ENCODE measurements at regions not wholly inside any gene's neighbourhood (a gene's known extent, or its start where the extent isn't known, plus 50 kb on each side); places are given as distances from the start of the nearest gene placed in this dataset.

DNA sequence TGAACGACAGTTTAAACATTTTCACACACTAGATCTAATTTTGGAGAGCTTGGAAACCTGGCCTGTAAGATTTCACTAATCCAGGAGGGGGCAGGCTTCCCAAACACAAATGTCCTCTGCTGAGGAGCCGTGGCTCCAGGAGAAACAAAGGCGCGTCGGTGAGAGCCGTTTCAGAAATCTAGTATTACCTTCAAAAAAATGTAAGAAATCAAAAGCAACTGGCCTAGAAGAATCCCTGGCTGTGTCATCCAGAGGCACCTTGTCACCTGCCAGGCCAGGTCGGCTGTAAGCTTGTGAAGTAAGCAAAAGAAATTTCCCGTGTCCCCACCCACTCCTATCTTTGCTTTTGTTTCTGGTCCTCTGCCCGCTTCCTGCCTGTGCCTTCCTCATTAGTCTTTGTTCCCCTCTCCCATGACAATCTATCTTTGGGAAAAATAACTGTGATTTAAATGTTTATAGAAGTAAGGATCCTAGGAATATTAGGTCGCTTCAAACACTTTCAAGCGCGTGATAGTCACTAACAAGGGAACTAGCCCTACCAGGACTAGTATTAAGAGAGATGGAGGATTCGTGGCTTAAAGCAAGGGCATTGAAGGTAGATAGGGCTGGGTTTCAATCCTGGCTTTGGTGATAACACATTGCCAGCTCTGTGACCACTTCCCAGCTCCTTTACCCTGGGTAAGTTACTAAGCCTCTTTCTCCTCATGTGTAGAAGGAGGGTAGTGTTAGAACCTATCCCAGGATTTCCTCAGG lies 99.5 kb upstream of the STK39 start:
- DNase-seq (ENCODE audit: low spot score in 2 of 2) (peak; percentile 39 to 44), ATAC-seq (replicated peaks; ENCODE audit: extremely low read depth, poor library complexity, severe bottlenecking) (peak; percentile 43)
- no peak overlapping the region for H3K27ac Mint-ChIP-seq (ENCODE audit: low read depth)
- no peaks in the 10 kb centered on the region for H3K9me3 Mint-ChIP-seq
- peaks cover 8% of the 10 kb centered on the region for H3K4me1 Mint-ChIP-seq
- H3K4me3 Mint-ChIP-seq = peak overlapping the region; percentile 72
- peaks cover 29% of the 10 kb centered on the region for H3K27me3 Mint-ChIP-seq
- H3K36me3 Mint-ChIP-seq (ENCODE audit: insufficient read depth) = peaks cover 2% of the 10 kb centered on the region

GRCh38 chr2:168348076-168348475 lies 100.7 kb upstream of the STK39 start:
- Mint-ChIP-seq H3K4me1 (peaks cover 8% of the 10 kb centered on the region), H3K27me3 (peaks cover 28% of the 10 kb centered on the region), H3K36me3 (ENCODE audit: insufficient read depth) (peaks cover 2% of the 10 kb centered on the region), H3K27ac (ENCODE audit: low read depth) (no peak overlapping the region), H3K4me3 (no peak overlapping the region), H3K9me3 (no peaks in the 10 kb centered on the region)
- ATAC-seq (replicated peaks; ENCODE audit: extremely low read depth, poor library complexity, severe bottlenecking) = no peak
- no peak for DNase-seq (ENCODE audit: low spot score in 2 of 2)

DNA sequence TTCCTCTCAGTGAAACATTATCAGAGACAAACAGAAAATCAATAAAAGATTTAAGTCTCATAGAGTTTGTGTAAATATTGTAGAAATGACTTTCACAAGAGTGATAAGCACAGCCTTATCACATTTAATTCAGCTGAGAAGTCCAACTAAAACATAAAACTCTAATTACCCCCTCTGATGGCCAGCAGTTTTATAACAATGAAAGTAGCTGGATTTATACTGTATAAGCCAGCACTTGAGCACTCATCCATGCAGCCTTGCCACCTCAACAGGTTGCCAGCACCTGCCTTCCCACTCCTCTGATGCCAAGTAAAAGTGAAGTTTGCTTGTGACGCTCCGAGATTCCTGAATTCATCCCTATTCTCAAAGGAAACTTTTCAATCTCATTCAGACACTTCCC lies 103.0 kb upstream of the STK39 start:
- DNase-seq (ENCODE audit: low spot score in 2 of 2) (no peak), ATAC-seq (replicated peaks; ENCODE audit: extremely low read depth, poor library complexity, severe bottlenecking) (no peak)
- no peak overlapping the region for H3K4me3 Mint-ChIP-seq
- no peaks in the 10 kb centered on the region for H3K9me3 Mint-ChIP-seq
- no peak overlapping the region for H3K27ac Mint-ChIP-seq (ENCODE audit: low read depth)
- peaks cover 7% of the 10 kb centered on the region for H3K27me3 Mint-ChIP-seq
- peaks cover 12% of the 10 kb centered on the region for H3K4me1 Mint-ChIP-seq
- peaks cover 2% of the 10 kb centered on the region for H3K36me3 Mint-ChIP-seq (ENCODE audit: insufficient read depth)

DNA sequence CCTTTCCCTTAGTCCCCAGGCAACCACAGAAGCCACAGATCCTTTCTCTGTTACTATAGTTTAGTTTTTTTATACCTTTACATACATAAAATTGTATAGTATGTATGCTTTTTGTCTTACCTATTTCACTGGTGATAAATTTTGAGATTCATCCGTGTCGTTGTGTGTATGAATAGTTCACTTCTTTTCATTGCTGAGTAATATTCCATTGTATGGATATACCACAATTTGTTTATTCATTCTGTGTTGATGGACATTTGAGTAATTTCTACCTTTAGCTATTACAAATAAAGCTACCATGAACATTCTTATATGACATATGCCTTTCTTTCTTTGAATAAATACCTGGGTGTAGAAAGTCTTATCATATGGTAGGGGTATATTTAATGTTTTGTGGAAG lies 102.8 kb upstream of the CERS6 start:
- Mint-ChIP-seq H3K27ac (ENCODE audit: low read depth) (no peak overlapping the region), H3K36me3 (ENCODE audit: insufficient read depth) (no peaks in the 10 kb centered on the region), H3K9me3 (no peaks in the 10 kb centered on the region), H3K4me3 (no peak overlapping the region), H3K4me1 (peaks cover 4% of the 10 kb centered on the region), H3K27me3 (no peaks in the 10 kb centered on the region)
- ATAC-seq (replicated peaks; ENCODE audit: extremely low read depth, poor library complexity, severe bottlenecking) = no peak
- DNase-seq (ENCODE audit: low spot score in 2 of 2) = no peak

DNA sequence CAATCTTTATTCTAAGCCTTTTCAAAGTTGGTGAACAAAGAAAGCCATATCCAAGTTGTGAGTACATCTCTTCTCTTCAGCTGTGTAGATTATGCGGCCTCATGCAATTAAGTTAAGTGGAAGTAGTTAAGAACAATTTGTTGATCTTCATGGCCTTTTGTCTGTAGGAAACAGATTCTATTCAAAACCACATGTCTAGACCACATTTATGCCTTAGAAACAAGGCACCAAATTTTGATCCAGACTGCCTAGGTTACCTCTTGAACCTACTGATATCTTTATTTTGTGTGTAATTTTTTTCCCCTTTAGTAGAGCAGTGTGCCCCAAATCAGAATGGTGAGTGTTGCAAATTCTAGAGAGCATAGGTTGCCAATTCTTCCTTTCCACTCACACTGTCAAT lies 101.6 kb upstream of the CERS6 start:
- no peaks in the 10 kb centered on the region for H3K27me3 Mint-ChIP-seq
- no peak for DNase-seq (ENCODE audit: low spot score in 2 of 2)
- no peaks in the 10 kb centered on the region for H3K9me3 Mint-ChIP-seq
- ATAC-seq (replicated peaks; ENCODE audit: extremely low read depth, poor library complexity, severe bottlenecking) = no peak
- no peak overlapping the region for H3K27ac Mint-ChIP-seq (ENCODE audit: low read depth)
- H3K4me1 Mint-ChIP-seq = peaks cover 10% of the 10 kb centered on the region
- H3K36me3 Mint-ChIP-seq (ENCODE audit: insufficient read depth) = no peaks in the 10 kb centered on the region
- no peak overlapping the region for H3K4me3 Mint-ChIP-seq

- no peaks in the 10 kb centered on the region for H3K36me3 Mint-ChIP-seq (ENCODE audit: insufficient read depth)
- no peak overlapping the region for H3K4me3 Mint-ChIP-seq
- ATAC-seq (replicated peaks; ENCODE audit: extremely low read depth, poor library complexity, severe bottlenecking) (no peak), DNase-seq (ENCODE audit: low spot score in 2 of 2) (no peak)
- peaks cover 10% of the 10 kb centered on the region for H3K4me1 Mint-ChIP-seq
- no peak overlapping the region for H3K27ac Mint-ChIP-seq (ENCODE audit: low read depth)
- H3K9me3 Mint-ChIP-seq = no peaks in the 10 kb centered on the region
- H3K27me3 Mint-ChIP-seq = no peaks in the 10 kb centered on the region
Measured at GRCh38 chr2:168355121-168355520, 101.0 kb upstream of the CERS6 start.

GRCh38 chr2:168355779-168356476 lies 100.1 kb upstream of the CERS6 start:
- Mint-ChIP-seq H3K27me3 (no peaks in the 10 kb centered on the region), H3K27ac (ENCODE audit: low read depth) (no peak overlapping the region)

DNA sequence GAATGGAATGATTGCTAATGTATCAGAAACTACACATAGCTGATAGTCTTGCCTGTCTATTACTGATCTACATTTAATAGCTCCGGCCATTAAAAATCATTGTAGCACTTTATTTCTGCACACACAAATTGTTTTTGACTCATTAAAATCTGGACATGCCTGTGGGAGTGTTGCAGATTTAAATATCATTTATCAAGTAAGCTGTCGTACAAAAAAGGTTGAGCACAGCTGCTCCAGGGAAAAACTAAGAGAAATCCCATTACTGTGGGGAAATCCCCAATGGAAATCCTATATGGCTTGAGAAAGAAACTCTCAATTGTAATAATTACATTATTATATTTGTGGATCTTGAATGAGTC lies 99.6 kb upstream of the CERS6 start:
- Mint-ChIP-seq H3K4me1 (peaks cover 10% of the 10 kb centered on the region), H3K27ac (ENCODE audit: low read depth) (no peak overlapping the region)

More at GRCh38 chr2:168355779-168356476, 100.1 kb upstream of the CERS6 start:
- Mint-ChIP-seq H3K9me3 (no peaks in the 10 kb centered on the region), H3K4me3 (no peak overlapping the region), H3K36me3 (ENCODE audit: insufficient read depth) (no peaks in the 10 kb centered on the region), H3K4me1 (peaks cover 10% of the 10 kb centered on the region)
- ATAC-seq (replicated peaks; ENCODE audit: extremely low read depth, poor library complexity, severe bottlenecking) (no peak), DNase-seq (ENCODE audit: low spot score in 2 of 2) (no peak)

GRCh38 chr2:168357797-168358472 lies 98.1 kb upstream of the CERS6 start:
- no peak overlapping the region for H3K4me3 Mint-ChIP-seq

More for the DNA sequence above, 99.6 kb upstream of the CERS6 start:
- Mint-ChIP-seq H3K9me3 (no peaks in the 10 kb centered on the region), H3K4me3 (no peak overlapping the region), H3K27me3 (no peaks in the 10 kb centered on the region), H3K36me3 (ENCODE audit: insufficient read depth) (no peaks in the 10 kb centered on the region)
- DNase-seq (ENCODE audit: low spot score in 2 of 2) (no peak), ATAC-seq (replicated peaks; ENCODE audit: extremely low read depth, poor library complexity, severe bottlenecking) (no peak)

GRCh38 chr2:168359082-168359481 lies 97.0 kb upstream of the CERS6 start:
- no peak for ATAC-seq (replicated peaks; ENCODE audit: extremely low read depth, poor library complexity, severe bottlenecking)
- peaks cover 10% of the 10 kb centered on the region for H3K4me1 Mint-ChIP-seq
- no peak for DNase-seq (ENCODE audit: low spot score in 2 of 2)
- no peak overlapping the region for H3K4me3 Mint-ChIP-seq
- H3K27ac Mint-ChIP-seq (ENCODE audit: low read depth) = no peak overlapping the region
- H3K27me3 Mint-ChIP-seq = no peaks in the 10 kb centered on the region
- no peaks in the 10 kb centered on the region for H3K9me3 Mint-ChIP-seq
- no peaks in the 10 kb centered on the region for H3K36me3 Mint-ChIP-seq (ENCODE audit: insufficient read depth)

More at GRCh38 chr2:168357797-168358472, 98.1 kb upstream of the CERS6 start:
- Mint-ChIP-seq H3K27ac (ENCODE audit: low read depth) (no peak overlapping the region), H3K9me3 (no peaks in the 10 kb centered on the region), H3K36me3 (ENCODE audit: insufficient read depth) (no peaks in the 10 kb centered on the region), H3K27me3 (no peaks in the 10 kb centered on the region), H3K4me1 (peaks cover 10% of the 10 kb centered on the region)
- ATAC-seq (replicated peaks; ENCODE audit: extremely low read depth, poor library complexity, severe bottlenecking) (no peak), DNase-seq (ENCODE audit: low spot score in 2 of 2) (no peak)

GRCh38 chr2:168363347-168364092 lies 92.6 kb upstream of the CERS6 start:
- no peak for DNase-seq (ENCODE audit: low spot score in 2 of 2)

GRCh38 chr2:168365094-168365621 lies 90.9 kb upstream of the CERS6 start:
- no peaks in the 10 kb centered on the region for H3K36me3 Mint-ChIP-seq (ENCODE audit: insufficient read depth)
- H3K27me3 Mint-ChIP-seq = no peaks in the 10 kb centered on the region
- no peak for ATAC-seq (replicated peaks; ENCODE audit: extremely low read depth, poor library complexity, severe bottlenecking)
- H3K9me3 Mint-ChIP-seq = no peaks in the 10 kb centered on the region
- H3K27ac Mint-ChIP-seq (ENCODE audit: low read depth) = no peak overlapping the region
- H3K4me1 Mint-ChIP-seq = no peaks in the 10 kb centered on the region
- no peak for DNase-seq (ENCODE audit: low spot score in 2 of 2)
- H3K4me3 Mint-ChIP-seq = no peak overlapping the region

More at GRCh38 chr2:168363347-168364092, 92.6 kb upstream of the CERS6 start:
- H3K4me3 Mint-ChIP-seq = no peak overlapping the region
- peaks cover 3% of the 10 kb centered on the region for H3K4me1 Mint-ChIP-seq
- H3K27ac Mint-ChIP-seq (ENCODE audit: low read depth) = no peak overlapping the region
- no peaks in the 10 kb centered on the region for H3K27me3 Mint-ChIP-seq
- H3K36me3 Mint-ChIP-seq (ENCODE audit: insufficient read depth) = no peaks in the 10 kb centered on the region
- no peaks in the 10 kb centered on the region for H3K9me3 Mint-ChIP-seq
- ATAC-seq (replicated peaks; ENCODE audit: extremely low read depth, poor library complexity, severe bottlenecking) = no peak
